GF-D8 (cell line): ENCODE measurements at regions not wholly inside any gene's neighbourhood (a gene's known extent, or its start where the extent isn't known, plus 50 kb on each side); places are given as distances from the start of the nearest gene placed in this dataset.
"Not testable (repeated sequence)": the region's sequence is repeated elsewhere in the genome, so short reads cannot be mapped to it uniquely, and the experiment has no call there.

ENCODE experiments used
- DNase-seq: peaks from one replicate; lab custom pipeline; 2025; lab: John Stamatoyannopoulos, UW

DNA sequence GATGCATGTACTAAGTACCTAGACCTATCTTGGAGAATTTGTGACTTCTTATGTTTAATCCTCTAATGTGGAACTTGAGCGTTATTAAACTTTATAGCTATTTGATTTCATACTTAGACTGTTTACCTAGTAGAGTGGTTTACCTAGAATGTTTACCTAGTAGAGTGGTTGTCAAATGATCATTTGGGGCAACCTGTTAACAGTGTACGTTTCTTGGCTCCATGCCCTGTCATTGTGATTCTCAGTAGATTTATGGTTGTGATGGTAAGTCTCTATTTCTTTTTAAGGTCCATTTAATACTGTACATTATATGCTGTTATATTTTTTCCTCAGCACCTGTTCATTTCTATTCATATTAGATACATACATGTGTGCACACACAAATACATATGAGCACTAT, 233.0 kb upstream of the MAD2L1 start:
- no peak for DNase-seq

DNA sequence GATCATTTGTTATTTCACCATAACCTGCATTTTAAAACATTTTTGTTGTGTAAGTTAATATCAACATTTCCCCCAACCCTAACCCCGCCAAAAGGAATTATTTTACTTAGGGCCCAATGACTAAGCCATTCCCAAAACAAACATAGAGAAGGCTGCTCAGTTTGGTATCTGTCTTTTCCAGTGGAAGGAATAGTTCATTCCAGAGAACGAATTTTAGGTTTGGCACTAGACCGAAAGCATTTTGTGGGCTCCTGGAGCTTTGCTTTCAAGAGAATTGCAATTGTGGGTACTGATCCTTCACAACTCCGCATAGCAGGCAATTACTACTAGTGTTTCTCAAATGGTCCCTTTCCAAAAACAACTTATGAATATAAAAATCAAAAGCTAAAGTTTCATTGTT, 226.7 kb upstream of the MAD2L1 start:
- no peak for DNase-seq

DNA sequence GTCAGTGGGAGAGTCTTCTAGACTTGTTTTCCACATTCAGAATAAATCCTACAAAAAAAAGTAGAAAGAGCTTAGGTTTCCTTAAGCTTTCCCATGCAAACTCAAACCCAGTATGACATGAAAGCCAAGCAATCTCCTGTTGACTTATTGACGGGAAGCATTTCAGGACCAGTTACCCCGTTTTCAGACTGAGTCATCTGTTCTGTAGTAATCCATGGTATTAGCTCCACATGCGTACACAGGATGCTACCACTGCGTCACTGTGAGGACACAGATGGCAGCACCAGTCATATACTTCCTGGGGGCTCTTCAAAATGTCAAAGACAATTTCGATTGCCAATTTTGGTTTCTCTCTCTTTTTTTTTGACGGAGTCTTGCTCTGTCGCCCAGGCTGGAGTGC, 224.9 kb upstream of the MAD2L1 start:
- no peak for DNase-seq

DNA sequence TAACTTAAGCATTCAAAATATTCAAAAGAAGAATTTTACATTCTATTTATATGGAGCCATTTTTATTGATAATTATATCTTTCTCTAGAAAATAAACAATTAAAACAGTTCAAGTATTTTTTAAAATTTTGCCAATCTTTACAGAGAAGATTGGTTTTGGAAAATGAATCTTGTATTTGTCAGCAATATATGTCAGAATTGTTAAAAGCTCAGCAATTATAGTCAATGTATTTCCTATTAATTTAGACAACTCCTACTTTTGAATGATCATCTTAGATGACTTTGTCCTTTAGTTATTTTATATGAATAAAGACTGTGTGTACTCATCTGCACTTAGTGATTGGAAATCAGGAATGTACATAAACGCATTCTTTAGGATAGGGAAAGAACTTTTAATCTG, 223.9 kb upstream of the MAD2L1 start:
- no peak for DNase-seq

DNA sequence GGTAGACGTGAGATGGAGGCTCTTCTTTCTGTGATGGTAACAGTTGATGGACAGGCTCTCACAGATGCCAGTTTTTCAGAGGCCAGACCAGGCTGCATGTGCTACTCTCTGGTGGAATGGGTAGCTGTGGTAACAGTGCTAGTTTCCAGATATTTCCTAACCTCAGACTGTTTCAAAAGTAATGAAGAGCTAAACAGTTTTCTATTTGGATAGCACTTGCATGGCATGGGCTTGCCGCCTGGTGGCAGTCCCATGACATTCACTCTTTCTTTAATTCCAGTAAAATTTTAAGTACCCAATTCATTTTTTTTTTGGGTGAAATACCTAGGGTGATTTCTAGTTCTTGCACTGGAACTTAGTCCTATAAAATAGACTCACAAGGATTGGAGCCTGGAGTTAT, 220.2 kb upstream of the MAD2L1 start:
- DNase-seq = no peak

DNA sequence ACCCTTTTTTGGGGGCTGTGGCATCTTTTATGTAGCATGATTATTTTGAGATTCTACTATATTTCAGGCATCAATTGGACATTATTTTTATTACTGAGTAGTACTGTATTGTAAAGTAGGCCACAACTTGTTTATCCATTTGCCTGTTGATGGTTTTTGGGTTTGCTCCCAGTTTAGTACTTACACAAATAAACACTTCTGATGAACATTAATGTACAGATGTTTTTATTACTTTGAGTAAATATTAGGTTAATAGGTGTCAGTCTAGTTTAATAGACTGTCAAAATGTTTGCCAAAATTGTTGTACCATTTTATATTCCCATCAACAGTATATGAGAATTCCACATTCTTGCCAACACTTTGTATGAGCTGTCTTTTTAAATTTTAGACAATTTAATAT, 214.9 kb upstream of the MAD2L1 start:
- no peak for DNase-seq

DNA sequence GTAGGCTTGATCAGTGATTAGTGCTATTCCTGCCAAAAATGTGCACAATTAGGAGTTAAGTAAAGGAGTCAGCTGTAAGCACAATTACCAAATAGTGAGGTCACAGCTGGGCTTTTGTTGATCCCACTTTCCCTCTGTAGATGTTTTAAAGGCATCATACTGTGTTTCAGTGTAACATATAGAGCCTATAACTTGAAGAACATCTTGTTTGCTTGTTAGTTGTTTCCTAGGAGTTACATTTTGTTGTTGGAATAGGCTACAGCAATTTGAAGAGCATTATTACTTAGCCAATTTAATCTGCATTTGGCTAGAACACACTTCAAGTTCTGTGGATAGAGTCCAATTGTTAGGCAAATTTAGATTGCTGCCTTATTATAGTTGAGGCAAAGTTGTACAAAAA, 210.7 kb upstream of the MAD2L1 start:
- no peak for DNase-seq

DNA sequence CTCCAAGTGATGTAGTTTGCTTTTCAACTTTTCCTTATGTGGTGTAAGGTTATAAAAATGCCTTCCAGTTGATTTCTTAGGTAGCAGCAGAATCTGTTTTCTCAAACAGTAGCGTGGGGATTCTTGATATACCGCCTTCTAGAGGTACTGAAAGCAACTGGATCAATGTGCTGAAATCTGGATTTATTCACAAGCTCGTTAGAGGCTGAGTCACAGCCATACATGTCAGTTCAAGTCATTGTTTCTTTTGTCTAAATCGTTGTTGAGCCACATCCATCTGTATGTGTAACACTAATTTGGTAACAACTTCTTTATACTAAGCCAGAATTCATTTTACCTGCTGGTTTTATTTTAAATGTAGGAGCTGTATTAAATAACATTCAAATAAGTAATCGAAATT, 200.0 kb upstream of the MAD2L1 start:
- no peak for DNase-seq

DNA sequence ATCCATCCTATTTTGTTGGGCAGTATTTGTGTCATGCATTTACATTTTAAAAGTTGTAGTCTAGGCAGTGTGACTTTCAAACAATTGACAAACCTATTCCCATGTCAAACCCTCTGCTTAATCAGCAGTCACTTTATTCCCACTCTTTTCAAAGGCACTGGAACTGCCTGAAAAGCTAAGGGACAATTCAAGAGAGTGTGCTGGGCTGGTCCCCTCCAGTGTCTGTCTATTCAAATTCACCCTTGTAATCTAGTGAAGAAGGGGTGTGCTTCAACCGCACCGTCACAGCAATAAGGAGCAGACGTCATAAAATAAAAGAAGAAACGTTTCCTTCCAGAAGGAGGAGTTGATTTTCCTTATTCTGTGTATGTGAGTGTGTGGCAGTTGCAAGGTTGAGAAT, 197.0 kb upstream of the MAD2L1 start:
- no peak for DNase-seq

DNA sequence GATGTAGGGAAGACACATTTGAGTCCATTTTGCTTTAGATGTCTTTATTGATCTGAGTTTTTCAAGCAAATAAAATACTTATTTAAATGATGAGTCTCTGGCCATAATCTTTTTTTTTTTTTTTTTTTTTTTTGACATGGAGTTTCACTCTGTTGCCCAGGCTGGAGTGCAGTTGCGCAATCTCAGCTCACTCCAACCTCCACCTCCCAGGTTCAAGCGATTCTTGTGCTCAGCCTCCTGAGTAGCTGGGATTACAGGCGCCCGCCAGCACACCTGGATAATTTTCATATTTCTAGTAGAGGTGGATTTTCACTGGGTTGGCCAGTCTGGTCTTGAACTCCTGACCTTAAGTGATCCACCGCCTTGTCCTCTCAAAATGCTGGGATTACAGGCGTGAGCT, 194.5 kb upstream of the MAD2L1 start:
- DNase-seq = no peak

DNA sequence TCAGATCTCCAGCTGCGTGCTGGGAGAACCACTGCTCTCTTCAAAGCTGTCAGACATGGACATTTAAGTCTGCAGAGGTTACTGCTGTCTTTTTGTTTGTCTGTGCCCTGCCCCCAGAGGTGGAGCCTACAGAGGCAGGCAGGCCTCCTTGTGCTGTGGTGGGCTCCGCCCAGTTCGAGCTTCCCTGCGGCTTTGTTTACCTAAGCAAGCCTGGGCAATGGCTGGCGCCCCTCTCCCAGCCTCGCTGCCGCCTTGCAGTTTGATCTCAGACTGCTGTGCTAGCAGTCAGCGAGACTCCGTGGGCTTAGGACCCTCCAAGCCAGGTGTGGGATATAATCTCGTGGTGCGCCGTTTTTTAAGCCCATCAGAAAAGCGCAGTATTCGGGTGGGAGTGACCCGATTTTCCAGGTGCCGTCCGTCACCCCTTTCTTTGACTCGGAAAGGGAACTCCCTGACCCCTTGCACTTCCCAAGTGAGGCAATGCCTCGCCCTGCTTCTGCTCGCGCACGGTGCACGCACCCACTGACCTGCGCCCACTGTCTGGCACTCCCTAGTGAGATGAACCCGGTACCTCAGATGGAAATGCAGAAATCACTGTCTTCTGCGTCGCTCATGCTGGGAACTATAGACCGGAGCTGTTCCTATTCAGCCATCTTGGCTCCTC, 189.6 kb upstream of the MAD2L1 start:
- DNase-seq = not testable (repeated sequence)

DNA sequence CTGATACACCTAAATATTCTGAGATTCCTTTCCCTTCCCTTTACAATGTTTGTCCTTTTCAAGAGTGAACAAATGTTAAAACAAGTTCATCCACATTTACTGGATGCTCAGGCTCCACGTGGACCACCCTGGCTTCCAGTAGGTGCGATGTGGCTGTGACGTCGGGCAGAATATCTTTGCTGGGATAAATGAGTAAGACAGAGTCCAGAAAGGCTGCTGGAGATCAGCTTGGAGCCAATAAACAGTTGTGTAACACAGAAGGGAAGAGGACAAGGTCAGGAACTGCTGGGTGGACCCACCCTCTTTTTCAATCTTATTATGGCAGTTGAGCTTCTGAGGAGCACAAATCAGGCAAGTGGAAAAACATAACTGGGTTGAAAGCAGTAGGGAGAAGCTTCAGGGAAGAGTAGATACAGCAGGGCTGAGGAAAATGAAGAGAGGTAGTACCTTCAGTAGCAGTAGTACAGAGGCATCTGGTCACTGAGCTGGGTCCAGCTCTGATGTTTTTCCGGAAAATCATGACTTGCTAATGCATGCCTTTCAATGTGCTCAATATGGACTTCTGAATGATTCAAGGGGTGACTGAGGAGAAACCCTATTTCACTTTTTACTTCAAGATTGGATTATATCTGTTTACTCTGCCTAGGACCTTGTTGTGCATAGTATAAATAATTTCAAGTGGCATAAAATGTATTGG, 171.8 kb upstream of the MAD2L1 start:
- DNase-seq = no peak

DNA sequence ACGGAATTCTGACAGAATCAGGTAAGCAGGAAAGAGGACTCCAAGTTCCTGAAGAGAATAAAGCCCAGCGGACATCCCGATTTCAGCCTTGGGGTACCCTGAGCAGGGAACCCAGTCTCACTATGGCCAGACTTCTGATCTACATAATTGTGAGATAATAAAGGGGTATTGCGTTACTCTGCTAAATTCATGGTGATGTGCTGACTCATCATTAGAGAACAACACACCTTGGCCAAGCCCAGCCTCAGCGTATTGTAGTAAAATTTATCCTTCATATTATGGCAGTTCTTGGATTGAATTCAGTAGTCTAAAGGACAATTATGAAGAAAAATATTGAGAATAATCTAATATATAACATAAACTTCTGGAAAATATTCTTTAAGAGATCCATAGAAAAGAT, 170.2 kb upstream of the MAD2L1 start:
- no peak for DNase-seq

DNA sequence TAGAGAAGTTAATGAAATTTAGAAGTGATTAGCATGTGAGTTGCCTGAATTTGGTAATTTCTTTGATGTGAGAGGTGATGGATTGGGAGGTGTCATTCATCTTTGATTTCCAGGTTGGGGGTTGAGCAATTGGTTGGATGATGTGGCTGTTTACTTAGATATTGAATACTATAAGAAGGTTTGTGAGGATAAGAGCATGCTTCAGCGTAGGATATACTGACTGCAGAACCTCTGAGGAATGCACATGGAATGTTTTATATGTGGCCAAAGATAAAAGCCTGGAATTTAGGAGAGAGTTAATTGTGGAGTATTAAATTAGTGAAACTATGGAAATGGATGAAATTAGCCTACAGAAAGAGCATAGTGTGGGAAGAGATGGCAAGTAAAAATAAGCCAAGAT, 165.4 kb upstream of the MAD2L1 start:
- no peak for DNase-seq

DNA sequence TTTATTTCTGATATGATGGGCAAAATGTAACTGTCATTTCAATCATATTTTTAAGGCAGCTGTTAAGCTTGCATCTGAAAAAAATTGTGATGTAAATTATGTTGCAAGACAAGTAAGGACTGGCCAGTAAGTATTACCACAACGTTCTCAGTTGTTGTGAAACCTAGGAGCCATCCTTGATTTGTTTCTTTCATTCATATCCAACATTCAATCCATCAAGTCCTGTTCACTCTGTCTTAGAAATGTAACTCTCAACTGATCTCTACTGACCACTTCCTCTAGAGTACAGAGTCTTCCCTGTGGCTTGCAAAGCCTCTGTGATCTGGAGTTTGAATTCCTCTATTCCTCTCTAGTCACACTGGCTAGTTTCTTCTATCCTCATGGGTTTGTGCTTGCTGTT, 161.4 kb upstream of the MAD2L1 start:
- no peak for DNase-seq

DNA sequence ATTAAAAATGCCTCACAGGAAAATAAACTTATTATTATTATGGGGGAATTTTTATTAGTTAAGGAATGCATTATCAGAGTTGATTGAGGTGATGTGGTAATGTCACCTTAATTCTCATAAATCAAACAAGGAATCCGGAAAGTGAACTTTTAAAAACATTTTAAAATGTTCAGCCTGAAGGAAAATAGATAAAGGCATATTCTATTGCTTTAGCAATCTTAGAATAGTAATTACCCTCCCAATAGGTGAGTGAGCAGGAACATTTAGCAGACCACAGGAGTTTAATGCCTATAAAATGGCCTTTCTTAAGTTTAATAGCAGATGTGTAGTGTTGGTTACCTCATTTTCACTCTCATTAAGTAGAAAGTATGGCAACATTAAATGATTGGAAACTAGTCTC, 160.9 kb upstream of the MAD2L1 start:
- DNase-seq = no peak

DNA sequence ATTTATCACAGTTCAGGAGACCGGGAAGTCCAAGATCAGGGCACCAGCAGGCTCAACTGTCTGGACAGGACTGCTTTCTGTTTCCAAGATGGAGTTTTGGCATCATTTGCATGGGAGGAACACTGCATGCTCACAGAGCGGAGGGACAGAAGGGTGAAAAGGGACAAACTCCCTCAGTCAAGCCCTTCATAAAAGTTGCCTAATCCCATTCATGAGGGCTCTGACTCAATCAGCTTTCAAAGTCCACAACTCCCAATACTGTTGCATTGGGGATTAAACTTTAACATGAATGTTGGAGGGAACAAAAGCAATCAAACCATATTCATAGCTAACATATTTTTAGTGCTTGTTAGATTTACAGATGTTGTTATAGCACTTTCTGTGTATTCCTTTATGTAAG, 158.9 kb upstream of the MAD2L1 start:
- DNase-seq = no peak

DNA sequence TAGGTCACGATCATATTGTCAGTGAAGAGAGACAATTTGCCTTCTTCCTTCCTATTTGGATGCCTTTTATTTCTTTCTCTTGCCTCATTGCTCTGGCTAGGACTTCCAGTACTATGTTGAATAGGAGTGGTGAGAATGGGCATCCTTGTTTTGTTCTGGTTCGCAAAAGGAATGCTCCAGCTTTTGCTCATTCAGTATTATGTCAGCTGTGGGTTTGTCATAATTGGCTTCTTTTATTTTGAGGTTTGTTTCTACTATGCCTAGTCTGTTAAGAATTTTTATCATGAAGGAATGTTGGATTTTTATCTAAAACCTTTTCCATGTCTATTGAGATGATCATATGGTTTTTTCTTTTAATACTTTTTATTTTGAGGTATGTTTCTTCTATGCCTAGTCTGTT, 152.3 kb upstream of the MAD2L1 start:
- DNase-seq = no peak

DNA sequence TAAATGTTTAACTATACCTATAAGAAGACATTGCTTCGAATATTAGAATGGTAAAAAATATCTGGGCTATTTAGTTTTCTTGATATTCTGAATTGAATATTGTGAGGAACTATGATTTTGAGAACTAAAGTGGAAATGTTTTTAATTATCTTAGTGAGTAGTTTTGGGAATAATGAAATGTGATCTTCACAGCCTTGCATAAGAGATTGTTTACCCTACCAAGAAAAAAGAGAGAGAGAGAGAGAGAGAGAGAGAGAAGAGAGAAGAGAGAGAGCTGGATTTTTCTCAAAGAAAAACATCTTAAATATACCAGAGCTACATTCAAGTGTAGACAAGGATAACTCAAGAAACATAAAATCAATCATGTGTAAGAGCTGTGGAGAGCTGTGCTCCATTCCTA, 148.7 kb upstream of the MAD2L1 start:
- DNase-seq = no peak

DNA sequence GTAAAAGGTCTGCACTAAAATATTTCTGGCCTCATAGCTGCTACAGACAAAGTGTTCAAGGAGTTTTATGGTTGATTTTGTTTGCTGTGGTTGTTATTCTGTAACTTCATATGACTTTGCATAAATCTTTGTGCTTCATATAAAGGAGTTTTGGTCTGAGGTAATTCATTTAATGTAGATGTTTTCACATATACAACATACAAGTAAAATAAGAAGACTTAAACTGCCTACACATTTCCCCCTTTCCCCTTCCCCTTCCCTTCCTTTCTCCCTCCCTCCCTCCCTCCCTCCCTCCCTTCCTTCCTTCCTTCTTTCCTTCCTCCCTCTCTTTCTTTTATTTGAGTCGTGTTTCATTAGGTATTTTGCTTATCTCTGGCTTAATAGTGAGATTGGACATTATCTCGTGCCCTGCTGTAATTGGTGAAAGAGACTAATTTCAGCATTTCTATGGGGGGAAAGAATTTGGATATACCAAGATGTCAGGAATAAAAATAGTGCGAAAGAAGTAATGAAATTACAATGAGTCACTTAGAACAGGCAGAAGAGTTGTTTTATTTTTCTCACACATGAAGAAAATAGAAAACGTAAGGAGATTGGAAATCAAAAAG, 144.9 kb upstream of the MAD2L1 start:
- DNase-seq = no peak

DNA sequence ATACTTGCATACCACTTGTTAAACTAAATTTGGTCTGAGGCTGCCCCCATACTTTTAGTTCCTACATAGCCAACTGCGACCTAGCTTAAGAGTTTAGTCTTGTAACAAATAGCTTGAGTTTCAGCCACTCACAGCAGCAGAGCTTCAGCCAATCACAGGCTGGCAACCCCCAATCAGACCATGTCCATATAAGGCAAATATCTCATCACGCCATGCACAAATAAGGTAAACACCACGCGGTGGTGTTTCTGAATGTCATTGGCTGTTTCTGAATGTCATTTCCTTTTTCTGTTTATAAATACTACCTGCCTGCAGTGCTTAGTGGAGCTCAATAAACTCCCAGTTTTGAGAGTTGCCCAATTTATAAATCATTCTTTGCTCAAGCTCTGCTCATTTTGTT, 143.1 kb upstream of the MAD2L1 start:
- DNase-seq = no peak

DNA sequence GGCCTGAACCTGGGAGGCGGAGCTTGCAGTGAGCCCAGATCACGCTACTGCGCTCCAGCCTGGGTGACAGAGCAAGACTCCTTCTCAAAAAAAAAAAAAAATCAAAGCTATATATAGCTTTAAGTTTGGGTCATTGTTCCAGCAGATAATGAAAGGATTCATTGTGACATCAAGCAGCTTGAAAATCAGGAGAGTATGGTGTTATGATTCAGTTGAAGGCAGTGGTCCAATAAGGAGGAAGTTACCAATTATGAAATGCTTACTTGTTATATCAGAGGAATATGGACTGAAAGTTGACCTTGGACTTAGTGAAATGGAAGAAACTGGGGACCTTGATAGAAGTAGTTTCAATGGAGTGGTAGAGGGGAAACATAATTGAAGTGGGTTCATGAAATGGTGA, 140.4 kb upstream of the MAD2L1 start:
- DNase-seq = no peak

DNA sequence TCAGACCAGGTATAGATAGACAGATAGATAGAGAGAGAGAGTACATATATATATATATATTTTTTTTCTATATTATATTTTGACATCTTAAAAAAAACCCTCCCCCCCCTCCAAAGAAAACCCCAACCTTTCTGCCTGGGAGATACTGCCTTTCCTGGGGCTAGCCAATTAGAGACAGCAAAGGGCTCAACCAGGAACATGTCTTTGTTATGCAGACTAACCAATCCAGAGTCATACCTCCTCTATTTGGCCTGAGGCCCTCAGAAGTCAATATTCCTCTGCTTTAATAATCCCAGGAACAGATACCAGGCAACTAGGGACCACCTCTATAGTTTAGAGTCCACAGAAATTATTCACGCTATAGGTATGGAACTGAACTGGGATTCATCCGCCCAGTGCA, 135.6 kb upstream of the MAD2L1 start:
- no peak for DNase-seq

DNA sequence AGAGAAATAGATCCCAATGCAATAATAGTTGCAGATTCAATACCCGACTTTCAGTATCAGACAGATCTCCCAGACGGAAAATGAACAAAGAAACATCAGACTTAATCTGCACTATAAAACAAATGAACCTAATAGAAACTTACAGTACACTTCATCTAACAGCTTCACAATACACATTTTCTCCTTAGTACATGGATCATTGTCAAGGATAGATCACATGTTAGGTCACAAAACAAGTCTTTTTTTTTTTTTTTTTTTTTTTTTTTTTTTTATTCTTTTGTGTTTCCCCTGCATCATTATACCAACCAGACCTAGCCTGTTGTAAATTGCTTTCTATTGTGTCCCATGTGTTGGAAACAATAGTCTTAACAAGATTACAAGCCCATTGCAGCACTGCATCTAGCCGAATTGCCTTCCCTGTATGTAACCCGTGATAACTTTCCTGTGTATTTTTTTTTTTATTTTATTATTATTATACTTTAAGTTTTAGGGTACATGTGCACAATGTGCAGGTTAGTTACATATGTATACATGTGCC, 134.0 kb upstream of the MAD2L1 start:
- not testable (repeated sequence) for DNase-seq
